HG03139 (cell line): ENCODE measurements at regions not wholly inside any gene's neighbourhood (a gene's known extent, or its start where the extent isn't known, plus 50 kb on each side); places are given as distances from the start of the nearest gene placed in this dataset.

ENCODE experiments used
- ATAC-seq: cut with Tn5 transposase; IDR thresholded peaks from one replicate; pipeline ENCODE4 v1.9.1; 2021; ENCODE audit not compliant: unreplicated experiment

GRCh38 chr2:188129677-188130076, 162.0 kb upstream of the GULP1 start:
- ATAC-seq, result no peak

GRCh38 chr2:188130317-188130716, 161.4 kb upstream of the GULP1 start:
- ATAC-seq, result no peak

- no peak for ATAC-seq
These were observed 160.4 kb upstream of the GULP1 start for GRCh38 chr2:188131281-188131680.

- no peak for ATAC-seq
These were observed 159.3 kb upstream of the GULP1 start for GRCh38 chr2:188132385-188132784.

GRCh38 chr2:188134241-188134640, 157.4 kb upstream of the GULP1 start:
- ATAC-seq, result no peak

- ATAC-seq, result no peak
These were observed 153.4 kb upstream of the GULP1 start for GRCh38 chr2:188138313-188138712.

GRCh38 chr2:188142088-188142487, 149.6 kb upstream of the GULP1 start:
- ATAC-seq, result no peak

- ATAC-seq, result no peak
These were observed 148.9 kb upstream of the GULP1 start for GRCh38 chr2:188142636-188143295.

GRCh38 chr2:188145885-188146284, 145.8 kb upstream of the GULP1 start:
- ATAC-seq, result no peak

- no peak for ATAC-seq
These were observed 144.8 kb upstream of the GULP1 start for GRCh38 chr2:188146888-188147287.

GRCh38 chr2:188151670-188152069, 140.0 kb upstream of the GULP1 start:
- ATAC-seq, result no peak

GRCh38 chr2:188158337-188159100, 133.2 kb upstream of the GULP1 start:
- ATAC-seq, result no peak

GRCh38 chr2:188159484-188159883, 132.2 kb upstream of the GULP1 start:
- no peak for ATAC-seq

GRCh38 chr2:188170356-188170755, 121.3 kb upstream of the GULP1 start:
- ATAC-seq, result no peak

GRCh38 chr2:188176620-188177019, 115.1 kb upstream of the GULP1 start:
- ATAC-seq, result no peak

- ATAC-seq, result no peak
These were observed 110.4 kb upstream of the GULP1 start for GRCh38 chr2:188181067-188181838.

- ATAC-seq, result no peak
These were observed 109.8 kb upstream of the GULP1 start for GRCh38 chr2:188181884-188182283.

GRCh38 chr2:188187726-188188125, 103.9 kb upstream of the GULP1 start:
- no peak for ATAC-seq

GRCh38 chr2:188189356-188189755, 102.3 kb upstream of the GULP1 start:
- no peak for ATAC-seq

GRCh38 chr2:188193230-188193629, 98.4 kb upstream of the GULP1 start:
- ATAC-seq, result no peak

- no peak for ATAC-seq
These were observed 95.2 kb upstream of the GULP1 start for GRCh38 chr2:188196343-188197008.
